HG02884 (cell line): ENCODE measurements at regions not wholly inside any gene's neighbourhood (a gene's known extent, or its start where the extent isn't known, plus 50 kb on each side); places are given as distances from the start of the nearest gene placed in this dataset.
"Not testable (repeated sequence)": the region's sequence is repeated elsewhere in the genome, so short reads cannot be mapped to it uniquely, and the experiment has no call there.

ENCODE experiments used
- ATAC-seq: cut with Tn5 transposase; IDR thresholded peaks from one replicate; pipeline ENCODE4 v1.9.1; 2021; ENCODE audit warnings: mild to moderate bottlenecking, moderate library complexity; ENCODE audit not compliant: unreplicated experiment

DNA sequence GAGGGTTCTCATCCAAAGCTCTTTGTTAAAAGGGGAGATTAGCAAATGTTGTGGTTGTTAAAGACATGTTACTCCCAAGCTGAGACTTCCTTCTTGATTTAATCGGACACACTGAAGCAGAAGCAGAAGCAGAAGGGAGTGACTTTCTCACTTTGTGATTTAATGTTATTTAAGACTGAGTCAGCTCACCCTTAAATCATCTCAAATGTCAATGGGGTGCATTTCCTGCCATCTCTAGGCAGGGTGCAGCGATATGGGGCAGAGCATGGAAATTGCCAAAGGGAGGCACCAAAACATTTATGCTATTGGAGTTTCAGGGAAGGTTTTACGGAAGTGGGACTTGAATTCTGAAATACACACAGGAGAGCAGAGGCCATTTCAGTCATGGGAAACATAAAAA lies 283.6 kb downstream of the ABCC12 start:
- ATAC-seq = no peak

DNA sequence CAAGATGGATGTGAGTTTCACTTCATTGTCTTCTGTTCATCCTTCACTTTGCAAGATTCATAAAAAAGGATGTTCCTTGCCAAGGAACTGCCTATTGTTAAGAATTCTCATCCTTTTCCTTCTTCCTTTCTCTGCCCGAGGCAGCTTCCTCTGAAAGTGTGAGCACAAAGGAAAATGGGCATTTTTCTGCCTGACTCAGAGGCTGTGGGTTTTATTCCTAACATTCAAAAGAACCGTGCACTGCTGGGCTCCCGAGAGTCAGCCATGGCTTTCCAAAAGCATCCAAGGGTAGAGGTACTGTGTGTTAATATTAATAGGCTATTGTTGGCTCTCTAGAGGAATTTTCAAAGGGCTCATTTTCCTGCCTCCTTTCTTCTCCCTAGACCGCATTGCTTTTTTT lies 289.4 kb downstream of the ABCC12 start:
- ATAC-seq = no peak

GRCh38 chr16:47865337-47865855 lies 290.4 kb downstream of the ABCC12 start:
- ATAC-seq = no peak

- ATAC-seq = not testable (repeated sequence)
Observed at GRCh38 chr16:47864262-47864661, 291.5 kb downstream of the ABCC12 start.

DNA sequence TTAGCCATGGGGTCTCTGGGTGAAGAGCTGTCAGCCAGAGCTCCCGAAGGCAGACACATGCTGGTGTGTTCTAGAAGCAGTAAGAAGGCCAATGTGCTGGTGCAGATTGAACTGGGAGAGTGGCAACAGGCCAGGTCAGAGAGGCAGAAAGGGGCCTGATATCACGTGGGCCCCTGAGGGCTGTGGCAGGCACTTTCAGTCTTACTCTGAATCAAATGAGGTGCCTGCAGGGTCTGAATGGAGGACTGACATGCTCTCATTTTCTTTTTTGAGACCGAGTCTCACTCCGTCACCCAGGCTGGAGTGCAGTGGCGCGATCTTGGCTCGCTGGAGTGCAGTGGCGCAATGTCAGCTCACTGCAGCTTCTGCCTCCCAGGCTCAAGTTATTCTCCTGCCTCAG lies 293.8 kb downstream of the ABCC12 start:
- ATAC-seq = no peak

- no peak for ATAC-seq
Observed at GRCh38 chr16:47858333-47858982, 297.3 kb downstream of the ABCC12 start.

GRCh38 chr16:47855431-47855830 lies 300.4 kb downstream of the ABCC12 start:
- no peak for ATAC-seq

DNA sequence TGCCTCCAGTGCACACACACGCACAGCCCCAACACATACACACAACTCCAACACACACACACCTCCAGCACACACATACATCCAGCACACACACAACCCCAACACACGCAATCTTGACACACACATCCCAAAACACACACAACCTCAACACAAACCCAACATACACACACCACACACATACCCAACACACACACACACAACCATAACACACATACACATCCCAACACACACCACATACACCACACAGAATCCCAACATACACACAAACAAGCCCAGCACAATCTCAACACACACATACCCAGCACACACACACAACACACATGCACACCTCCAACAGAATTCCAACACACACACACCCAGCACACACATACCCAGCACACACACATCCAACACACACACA lies 301.1 kb downstream of the ABCC12 start:
- ATAC-seq = no peak

GRCh38 chr16:47852991-47853390 lies 302.8 kb downstream of the ABCC12 start:
- no peak for ATAC-seq

DNA sequence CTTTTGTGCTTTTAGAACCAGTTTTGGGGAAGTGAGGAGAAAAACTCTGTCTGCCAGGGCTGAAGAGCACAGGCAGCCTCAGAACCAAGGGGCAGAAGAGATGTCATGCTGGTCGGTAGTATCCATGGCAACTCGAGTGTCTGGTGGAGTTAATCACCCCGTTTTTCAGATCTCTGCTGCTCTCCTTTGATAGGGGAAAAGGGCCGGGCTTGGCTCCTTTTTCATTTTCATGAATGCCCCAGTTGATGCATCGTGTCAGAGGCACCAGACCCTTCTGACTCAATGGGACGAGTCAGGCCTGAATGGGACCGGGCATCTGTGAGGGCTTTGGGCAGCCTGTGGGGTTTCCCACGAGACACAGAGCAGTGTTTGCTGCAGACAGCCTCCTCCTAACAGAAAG lies 304.6 kb downstream of the ABCC12 start:
- ATAC-seq = no peak

GRCh38 chr16:47849736-47850135 lies 306.1 kb downstream of the ABCC12 start:
- ATAC-seq = no peak

GRCh38 chr16:47848421-47849109 lies 307.2 kb downstream of the ABCC12 start:
- no peak for ATAC-seq

- ATAC-seq = no peak
Observed at GRCh38 chr16:47847220-47847970, 308.4 kb downstream of the ABCC12 start.

DNA sequence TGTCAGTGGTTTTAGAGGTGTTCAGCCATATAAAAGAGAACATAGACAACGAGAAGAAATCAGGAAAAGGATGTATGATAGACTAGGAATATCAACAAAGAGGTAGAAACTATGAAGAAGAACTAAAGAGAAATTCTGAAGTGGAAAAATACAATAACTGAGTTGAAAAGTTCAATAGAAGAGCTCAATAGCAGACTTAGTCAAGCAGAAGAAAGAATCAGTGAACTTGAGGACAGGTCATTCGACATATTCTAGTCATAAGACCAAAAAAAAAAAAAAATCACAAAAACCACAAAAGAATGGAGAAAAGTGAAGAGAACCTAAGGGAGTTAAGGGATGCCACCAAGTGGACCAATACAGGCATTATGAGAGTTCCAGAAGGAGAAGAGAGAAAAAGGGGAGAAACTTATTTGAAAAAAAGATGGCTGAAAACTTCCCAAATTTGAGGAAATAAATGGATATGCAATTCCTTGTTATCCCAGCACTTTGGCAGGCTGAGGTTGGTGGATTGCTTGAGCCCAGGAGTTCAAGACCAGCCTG lies 321.2 kb downstream of the ABCC12 start:
- ATAC-seq = no peak

GRCh38 chr16:47833771-47834170 lies 322.0 kb downstream of the ABCC12 start:
- no peak for ATAC-seq

DNA sequence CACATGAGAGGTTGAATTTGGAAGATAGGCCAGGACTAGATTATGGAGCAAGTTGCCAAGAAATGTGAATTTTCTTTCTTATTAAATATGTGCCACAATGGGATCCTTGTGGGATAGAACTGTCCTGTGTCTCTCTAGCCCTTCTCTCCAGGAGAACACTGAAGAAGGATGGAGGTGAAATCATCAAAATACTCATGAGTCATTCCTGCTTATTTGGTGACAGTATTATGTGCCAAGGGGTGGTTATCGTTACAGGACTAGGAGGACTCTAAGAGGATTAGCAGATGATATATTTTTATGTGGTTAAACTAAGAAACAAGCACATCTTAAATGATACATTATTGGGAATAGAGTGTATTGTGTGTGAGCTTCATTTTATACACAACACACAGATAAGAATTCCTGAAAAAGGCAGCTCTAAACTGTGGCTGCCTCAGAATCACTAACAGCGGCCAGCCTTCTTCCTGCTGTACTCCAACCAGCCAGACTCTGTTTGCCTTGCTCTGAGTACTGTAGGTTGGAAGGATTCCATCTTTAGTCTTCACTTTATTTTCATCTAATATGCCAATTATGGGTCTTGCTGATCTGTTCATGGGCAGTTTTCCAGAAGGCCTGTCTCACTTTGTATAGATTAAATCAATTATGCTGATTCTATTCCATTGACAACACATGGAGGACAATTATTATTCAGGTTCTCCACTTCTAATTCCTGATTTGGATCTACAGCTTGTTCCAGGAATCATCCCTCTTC lies 325.8 kb downstream of the ABCC12 start:
- ATAC-seq = no peak

DNA sequence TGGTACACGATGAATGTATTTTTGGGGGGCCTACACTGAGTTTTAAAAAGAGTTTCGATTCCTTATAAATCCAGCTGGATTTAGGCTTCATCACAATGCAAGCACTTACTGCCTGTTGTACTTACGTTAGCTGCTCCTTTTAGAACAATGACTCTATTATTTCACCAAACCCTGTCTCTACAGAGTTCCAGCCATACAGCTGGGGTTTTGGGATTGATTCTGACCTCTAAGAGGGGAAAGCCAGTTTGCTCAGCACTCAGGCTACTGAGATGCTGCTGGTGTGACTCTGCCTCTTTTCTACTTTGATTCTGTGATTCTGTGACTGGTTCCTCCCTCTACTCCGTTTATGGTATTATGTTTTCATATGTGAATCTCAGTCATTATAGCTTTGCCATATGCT lies 329.7 kb downstream of the ABCC12 start:
- no peak for ATAC-seq

- ATAC-seq = no peak
Observed at GRCh38 chr16:47817048-47817447, 338.7 kb downstream of the ABCC12 start.

- no peak for ATAC-seq
Observed at GRCh38 chr16:47816511-47816910, 339.3 kb downstream of the ABCC12 start.

DNA sequence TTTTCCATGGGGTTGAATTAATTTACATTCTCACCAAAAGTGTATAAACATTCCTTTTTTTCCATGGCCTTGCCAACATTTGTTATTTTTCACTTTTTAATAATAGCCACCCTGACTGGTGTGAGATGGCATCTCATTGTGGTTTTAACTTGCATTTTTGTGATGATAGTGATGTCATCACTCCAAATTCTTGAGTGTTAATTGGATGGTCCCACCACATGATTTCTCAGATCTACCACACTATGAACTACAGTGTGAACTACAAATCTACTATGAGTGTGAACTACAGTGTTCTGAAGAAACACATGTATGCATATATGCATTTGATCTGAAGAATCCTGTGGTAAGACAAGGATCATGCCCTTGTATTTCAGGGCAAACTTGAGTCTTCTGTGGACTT lies 340.1 kb downstream of the ABCC12 start:
- no peak for ATAC-seq

DNA sequence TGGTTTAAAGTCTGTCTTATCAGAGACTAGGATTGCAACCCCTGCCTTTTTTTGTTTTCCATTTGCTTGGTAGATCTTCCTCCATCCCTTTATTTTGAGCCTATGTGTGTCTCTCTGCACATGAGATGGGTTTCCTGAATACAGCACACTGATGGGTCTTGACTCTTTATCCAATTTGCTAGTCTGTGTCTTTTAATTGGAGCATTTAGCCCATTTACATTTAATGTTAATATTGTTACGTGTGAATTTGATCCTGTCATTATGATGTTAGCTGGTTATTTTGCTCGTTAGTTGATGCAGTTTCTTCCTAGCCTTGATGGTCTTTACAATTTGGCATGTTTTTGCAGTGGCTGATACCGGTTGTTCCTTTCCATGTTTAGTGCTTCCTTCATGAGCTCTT lies 344.0 kb downstream of the ABCC12 start:
- not testable (repeated sequence) for ATAC-seq
